HG02884 (cell line): ENCODE measurements at regions not wholly inside any gene's neighbourhood (a gene's known extent, or its start where the extent isn't known, plus 50 kb on each side); places are given as distances from the start of the nearest gene placed in this dataset.

ENCODE experiments used
- ATAC-seq: cut with Tn5 transposase; IDR thresholded peaks from one replicate; pipeline ENCODE4 v1.9.1; 2021; ENCODE audit warnings: mild to moderate bottlenecking, moderate library complexity; ENCODE audit not compliant: unreplicated experiment

DNA sequence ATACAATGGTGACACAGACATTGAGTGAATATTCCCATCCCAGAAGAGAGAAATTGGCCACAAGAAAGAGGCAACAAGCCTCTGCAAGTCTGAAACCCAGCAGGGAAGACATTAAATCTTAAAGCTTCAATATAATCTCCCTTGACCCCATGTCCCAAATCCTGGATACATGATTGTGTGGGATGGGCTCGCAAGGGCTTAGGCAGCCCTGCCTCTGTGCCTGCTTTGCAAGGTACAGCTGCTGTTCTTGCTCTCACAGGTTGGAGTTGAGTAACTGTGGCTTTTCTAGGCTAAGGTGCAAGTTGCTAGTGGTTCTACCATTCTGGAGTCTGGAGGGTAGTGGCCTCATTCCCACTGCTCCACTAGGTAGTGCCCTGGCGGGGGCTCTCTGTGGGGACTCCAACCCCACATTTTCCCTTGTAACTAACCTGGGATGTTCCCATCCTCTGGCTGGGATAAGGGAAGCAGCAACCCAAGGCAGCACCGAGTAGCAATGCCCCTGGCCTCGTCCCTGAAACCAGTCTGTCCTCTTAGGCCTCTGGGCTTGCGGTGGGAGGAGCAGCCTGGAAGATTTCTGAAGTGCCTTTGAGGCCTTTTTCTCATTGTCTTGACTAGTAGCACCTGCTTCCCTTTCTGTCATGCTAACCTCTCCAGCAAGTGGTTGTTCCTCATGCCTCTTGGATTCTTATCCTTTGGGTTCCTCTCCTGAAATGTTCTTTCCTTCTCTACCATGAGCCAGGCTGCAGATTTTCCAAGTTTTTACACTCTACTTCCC is 90.0 kb downstream of the FAM174B start:
- no peak for ATAC-seq

DNA sequence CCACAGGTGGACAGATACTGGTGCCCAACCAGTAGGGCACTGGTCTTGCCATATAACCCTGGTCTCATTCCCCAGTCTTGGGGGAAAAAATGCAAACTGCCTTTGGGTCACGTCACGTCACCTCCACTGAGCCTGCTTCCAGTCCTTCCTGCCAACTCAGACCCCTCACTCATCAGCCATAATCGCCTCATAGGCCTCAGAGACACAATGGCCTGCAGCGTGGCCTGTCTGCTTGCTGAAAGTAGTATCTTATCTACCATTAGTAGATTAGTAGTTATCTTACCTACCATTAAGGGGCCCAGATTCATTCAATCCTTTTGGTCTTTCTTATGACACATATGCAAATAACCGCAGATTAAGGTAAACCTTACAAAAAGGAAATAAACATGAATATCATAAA is 93.8 kb downstream of the FAM174B start:
- no peak for ATAC-seq

DNA sequence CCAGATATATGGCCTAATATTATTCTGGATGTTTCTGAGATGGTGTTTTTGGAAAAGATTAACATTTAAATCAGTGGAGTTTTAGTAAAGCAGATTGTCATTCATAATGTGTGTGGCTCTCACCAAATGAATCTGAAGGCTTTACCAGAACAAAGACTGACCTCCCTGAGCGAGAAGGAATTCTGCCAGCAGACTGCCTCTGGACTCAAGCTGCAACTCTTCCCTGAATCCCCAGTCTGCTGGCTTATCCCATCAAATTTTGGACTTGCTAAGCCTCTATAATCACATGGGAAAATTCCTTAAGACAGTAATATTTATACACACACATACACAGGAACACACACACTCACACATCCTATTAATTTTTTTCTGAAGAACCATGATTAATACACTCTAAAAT is 102.3 kb downstream of the FAM174B start:
- ATAC-seq, result no peak

DNA sequence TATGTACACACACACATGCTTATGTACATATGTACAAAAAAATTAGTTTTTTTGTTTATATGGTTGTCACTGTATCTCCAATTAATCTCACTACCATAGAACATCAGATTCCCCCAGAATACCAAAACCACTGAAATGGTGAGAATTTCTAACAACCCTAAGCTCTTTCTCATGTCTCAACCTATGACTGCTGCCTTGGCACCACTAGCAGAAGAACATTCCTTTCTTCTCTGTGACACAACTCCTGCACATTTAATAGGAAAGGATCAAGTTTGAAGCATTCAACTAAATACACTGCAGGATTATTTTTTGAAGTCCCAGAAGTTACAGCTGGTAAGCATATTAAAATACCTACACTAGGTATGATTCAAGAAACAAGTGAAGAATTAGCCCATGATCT is 109.6 kb downstream of the FAM174B start:
- ATAC-seq, result no peak

DNA sequence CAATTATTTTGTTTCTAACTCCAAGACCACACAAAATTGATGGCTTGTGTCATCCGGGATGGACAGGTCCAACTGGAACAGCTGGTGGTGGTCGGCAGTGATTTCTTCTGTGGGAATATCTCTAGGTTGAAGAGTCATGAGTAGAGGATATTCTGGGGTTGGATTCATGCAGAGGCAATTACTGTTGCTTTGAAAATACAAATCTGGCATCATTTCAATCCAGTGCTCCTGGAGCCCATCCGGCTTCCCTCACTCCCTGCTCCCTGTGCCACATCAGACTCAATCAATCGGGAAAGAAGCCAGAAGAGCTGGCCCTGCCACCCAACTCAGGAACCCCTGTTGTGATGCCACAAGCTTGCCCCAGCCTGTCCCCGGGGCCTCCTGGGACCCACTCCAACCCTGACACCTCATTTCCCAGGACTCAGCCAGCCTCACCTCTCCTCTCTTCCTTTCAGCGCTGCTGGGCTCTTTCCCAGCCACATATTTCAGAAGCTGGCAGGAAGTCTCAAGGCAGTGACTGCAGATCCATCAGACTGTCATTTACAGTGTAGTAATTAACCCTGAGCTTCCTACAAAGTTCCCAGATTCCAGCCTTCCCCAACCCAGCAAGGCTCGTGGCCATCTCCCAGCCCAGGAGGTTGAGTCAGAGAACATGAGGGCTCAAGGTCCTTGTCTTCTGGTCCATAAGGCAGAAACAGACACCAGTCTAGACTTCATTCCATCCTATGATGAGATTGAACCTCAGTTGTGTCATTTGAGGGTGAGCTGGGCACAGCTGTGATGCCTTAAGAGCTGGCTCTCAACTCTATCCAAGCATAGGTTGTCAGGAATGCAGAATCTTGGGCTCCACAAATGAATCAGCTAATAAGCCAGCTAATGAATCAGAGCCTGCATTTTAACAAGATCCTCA is 114.0 kb downstream of the FAM174B start:
- no peak for ATAC-seq

DNA sequence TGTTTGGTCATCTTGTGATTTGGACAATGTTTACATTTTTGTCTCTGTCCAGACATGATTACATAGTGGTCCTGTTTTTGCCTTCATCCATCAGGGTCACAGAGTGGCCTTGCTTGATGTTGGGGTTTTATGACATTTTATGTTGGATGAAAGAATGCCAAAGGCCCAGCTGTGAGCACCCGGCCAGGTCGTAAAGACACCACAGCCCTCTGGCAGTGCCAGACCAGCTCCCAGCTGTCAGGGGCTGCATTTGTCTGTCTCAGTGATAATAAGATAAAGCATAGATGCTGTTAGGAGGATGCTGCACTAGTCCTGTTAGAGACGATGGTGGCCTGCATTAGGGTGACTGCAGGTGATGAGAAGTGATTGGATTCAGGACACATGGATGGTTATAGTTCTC is 117.5 kb downstream of the FAM174B start:
- ATAC-seq, result no peak

DNA sequence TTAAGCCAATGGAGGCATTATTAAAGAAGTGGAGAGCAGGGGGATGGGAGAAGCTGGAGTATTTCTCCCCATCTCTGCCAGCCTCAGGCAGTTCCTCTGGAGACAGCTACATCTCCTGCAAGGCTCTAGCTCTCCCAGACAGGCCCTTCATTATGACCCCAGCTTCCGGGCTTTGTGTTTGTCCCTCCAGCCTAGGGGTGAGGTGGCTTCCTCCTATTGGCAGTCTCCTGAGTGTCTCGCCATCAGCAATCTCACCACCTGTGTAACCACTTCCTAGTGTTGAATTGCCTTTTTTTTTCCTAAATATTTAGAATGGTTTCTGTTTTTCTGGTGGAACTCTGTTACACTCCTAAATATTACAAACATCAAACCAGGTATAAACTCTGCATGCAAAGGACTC is 122.3 kb downstream of the FAM174B start:
- no peak for ATAC-seq

DNA sequence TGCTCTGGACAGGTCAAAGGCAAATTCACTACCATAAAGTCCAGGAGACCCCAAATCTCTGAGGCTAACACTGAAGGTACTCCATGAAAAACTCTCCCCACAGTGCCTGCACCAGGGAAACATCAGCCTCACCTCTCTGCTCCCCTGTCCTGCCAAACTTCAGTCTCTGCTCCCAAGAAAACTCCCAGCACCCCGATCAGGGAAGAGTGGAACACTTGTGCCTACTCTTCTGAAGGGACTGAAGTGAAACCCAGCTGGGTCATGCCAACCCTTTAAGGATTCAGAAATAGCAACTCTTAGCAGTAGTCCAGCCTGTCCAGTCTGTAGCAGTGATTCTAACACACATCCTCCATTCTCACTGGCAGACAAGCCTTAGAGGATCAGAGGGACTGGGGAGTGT is 124.2 kb downstream of the FAM174B start:
- ATAC-seq, result no peak

DNA sequence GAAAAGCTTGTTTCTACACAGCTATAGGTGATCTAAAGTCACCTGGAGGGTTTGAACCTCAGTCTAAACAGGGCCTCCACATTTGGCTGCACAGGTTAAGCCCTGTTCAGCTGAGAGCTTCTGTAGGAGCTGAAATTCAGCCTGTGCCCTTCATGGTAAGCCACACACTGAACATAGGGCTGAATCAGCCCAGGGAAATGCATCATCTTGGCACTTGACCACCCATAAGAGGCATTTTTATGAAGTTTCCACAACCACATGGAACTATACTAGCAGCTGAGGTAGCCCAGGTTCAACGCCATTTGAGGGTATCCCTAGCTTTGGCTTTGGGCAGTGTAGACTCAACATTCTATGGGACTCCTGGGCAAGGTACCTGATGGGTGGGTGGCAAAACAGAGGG is 126.8 kb downstream of the FAM174B start:
- no peak for ATAC-seq

DNA sequence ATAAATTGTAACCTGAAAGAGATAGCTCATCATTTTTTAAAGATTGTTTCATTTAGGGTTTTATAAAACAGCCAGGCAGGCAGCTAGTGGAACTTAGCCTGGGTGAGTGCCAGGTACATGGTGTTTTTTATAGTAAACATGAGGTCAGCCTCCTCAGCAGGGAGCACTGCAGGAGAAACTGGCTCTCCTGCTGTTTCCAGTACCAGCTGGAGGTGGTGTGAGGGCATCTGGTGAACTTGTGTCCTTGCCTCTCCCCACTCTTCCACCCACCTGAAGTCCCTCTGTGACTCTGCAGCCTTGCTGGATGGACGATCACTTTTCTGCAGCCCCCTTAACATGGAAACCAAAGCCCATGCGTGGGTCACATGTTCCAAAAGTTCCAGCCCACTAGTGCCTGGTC is 128.4 kb downstream of the FAM174B start:
- no peak for ATAC-seq

DNA sequence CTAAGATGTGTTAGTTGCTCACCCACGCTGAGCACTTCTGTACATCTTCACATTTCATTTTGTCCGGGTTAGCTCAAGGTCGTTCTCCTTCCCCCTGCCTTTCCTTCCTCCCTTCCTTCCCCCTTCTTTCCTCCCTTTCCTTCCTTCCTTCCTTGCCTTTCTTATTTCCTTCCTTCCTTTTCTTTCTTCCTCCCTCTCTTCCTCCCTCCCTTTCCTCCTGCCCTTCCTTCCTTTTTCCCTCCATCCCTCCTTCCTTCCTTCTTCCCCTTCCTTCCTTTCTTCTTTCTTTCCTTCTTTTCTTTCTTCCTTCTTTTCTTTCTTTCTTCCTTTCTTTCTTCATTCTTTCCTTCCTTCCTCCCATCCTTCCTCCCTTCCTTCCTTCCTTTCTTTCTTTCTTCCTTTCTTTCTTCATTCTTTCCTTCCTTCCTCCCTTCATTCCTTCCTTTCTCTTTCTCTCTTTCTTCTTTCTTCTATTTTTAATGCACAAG is 129.8 kb downstream of the FAM174B start:
- ATAC-seq, result no peak

DNA sequence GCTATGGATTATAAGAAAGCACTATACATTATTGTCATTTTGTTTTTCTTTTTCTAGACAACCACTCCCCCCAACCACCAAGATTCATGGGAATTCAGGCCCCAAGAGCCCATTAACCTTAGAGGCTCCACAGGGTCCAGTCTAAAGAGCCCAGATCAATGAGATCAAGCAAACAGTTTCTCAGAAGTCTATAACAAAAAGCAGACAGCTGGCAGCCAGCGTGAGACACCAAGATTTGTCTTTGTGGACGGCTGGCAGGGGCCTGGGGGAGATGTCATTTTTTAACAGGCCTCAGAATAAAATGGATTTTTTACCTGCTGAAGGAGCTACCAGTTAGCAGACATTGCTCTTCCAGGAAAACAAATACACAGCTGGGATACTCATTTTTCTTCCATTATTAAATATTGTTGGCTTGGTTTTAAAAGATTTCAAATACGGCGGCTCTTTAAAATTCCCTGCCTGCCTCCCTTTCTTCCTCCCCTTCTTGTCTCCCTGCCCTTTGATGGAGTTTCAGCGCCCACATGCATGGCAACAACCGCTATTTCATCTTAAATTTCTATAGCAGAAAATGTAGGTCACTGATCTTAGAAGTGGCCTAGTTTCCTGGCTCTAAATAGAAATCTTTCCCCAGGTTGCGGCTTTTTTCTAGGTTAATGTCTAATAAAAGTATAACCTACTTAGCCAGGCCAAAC is 130.6 kb downstream of the FAM174B start:
- no peak for ATAC-seq

DNA sequence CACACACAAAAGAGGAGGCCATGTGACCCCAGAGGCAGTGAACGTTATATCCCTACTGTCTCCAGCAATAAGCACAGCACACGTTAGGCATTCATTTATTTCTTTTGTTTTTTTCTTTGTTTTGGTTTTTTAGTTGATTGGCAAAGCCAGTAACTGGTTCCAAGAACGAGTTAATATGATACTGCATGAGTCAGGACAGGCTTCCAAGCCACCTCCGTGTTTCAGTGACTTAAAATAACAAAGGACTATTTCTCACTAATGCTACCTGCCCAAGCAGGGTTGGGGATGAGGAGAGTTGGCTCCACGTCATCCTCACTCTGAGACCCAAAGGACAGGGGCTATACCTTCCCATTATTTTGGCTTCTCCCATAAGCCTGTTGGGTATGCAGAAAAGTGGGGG is 130.5 kb downstream of the ST8SIA2 start:
- ATAC-seq, result no peak

DNA sequence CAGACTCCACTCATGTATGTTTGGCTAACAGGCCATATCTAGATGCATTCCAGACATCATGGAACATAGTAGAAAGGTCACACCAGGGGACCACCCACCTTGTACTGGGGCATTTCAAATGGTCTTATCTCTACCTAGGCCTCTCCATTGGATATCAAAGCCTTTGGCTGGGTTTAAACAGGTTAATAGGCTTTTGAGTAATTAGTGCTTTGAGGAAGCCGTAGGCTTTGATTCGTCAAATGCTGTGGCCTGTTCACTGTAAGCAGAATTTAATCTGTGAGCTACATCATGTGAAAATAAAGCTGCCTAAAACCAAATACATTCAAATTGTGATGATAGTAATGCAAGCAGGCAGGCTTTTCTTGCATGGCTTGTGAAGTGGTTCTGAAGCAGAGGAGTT is 129.5 kb downstream of the ST8SIA2 start:
- ATAC-seq, result no peak

DNA sequence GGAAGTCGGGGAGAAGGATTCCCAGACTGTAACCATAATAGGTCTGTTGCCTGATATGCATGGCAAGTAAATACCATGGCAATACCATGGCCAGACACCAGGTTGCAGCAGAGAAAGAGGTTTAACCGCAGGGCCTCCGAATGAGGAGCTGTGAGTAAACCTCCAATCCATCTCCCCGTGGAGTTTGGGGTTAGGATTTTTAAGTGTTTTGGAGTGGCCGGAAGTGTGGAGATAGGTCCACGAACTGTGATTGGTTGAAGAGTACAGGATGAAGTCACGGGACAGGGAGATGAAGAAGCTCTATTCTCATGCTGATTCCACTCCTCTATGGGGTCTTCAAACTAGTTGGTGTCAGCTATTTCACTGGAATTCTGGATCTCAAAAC is 127.9 kb downstream of the ST8SIA2 start:
- peak; percentile 95 for ATAC-seq

DNA sequence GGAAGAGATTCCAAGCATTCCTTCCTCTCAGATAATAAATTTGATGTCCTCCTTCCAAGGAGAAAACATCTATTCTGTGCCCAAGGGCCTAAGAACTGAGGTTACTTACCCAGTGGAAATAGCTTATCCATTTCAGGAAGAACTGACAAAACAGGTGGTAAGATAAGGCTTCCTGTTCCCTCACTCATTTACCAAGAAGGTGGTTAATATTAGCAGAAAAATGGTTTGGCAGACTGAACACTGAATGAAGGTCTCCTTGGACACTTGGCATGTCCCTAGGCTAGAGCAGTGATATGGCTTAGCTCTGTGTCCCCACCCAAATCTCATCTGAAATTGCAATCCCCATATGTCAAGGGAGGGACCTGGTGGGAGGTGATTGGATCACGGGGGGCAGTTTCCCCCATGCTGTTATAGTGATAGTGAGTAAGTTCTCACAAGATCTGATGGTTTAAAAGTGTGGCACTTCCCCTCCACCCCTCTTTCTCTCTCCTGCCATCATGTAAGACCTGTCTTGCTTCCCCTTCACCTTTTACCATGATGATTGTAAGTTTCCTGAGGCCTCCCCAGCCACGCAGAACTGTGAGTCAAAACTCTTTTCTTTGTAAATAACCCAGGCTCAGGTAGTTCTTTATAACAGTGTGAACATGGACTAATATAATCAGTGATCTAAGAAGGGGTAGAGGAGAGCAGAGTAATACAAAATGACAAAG is 127.4 kb downstream of the ST8SIA2 start:
- no peak for ATAC-seq

DNA sequence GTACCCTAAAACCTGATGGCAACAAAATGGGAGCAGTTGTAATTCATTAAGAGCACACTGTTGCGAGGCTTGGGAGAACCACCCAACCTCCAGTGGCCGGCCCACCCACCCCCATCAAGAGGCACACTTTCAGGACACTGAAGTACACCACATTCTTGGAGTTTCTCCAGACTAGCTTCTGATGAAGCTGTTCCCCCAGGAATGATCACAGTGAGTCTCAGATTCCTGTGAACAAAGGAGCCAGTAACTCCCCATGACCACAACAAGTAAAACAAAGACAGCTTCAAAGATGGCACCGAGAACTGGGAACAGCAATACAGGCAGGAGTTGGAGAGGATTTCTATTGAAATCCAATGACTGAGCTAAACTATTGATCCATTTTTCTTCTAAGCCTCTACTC is 126.0 kb downstream of the ST8SIA2 start:
- no peak for ATAC-seq
